22Rv1 (cell line): ENCODE measurements at regions not wholly inside any gene's neighbourhood (a gene's known extent, or its start where the extent isn't known, plus 50 kb on each side); places are given as distances from the start of the nearest gene placed in this dataset.
"Not testable (repeated sequence)": the region's sequence is repeated elsewhere in the genome, so short reads cannot be mapped to it uniquely, and the experiment has no call there.

Source experiments
- H3K27ac ChIP-seq: fragments of 450-650 bp; 2 replicates; pipeline ENCODE4 v1.5.1; 2017
- ZFX ChIP-seq: fragments of 450-650 bp; IDR thresholded peaks from 2 replicates; pipeline ENCODE4 v1.6.1; 2017; ENCODE audit warnings: antibody characterized with exemption, borderline replicate concordance
- TF ChIP-seq, protein P1 (sequence below): fragments of 450-650 bp; IDR thresholded peaks from 2 replicates; pipeline ENCODE4 v1.5.1; 2017; ENCODE audit warnings: mild to moderate bottlenecking

- no peak overlapping the region for H3K27ac ChIP-seq
- TF ChIP-seq ZFX = no peak
- TF ChIP-seq, protein P1, sequence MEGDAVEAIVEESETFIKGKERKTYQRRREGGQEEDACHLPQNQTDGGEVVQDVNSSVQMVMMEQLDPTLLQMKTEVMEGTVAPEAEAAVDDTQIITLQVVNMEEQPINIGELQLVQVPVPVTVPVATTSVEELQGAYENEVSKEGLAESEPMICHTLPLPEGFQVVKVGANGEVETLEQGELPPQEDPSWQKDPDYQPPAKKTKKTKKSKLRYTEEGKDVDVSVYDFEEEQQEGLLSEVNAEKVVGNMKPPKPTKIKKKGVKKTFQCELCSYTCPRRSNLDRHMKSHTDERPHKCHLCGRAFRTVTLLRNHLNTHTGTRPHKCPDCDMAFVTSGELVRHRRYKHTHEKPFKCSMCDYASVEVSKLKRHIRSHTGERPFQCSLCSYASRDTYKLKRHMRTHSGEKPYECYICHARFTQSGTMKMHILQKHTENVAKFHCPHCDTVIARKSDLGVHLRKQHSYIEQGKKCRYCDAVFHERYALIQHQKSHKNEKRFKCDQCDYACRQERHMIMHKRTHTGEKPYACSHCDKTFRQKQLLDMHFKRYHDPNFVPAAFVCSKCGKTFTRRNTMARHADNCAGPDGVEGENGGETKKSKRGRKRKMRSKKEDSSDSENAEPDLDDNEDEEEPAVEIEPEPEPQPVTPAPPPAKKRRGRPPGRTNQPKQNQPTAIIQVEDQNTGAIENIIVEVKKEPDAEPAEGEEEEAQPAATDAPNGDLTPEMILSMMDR = no peak
Observed at GRCh38 chr5:94080390-94080789, 339.0 kb upstream of the POU5F2 start.

DNA sequence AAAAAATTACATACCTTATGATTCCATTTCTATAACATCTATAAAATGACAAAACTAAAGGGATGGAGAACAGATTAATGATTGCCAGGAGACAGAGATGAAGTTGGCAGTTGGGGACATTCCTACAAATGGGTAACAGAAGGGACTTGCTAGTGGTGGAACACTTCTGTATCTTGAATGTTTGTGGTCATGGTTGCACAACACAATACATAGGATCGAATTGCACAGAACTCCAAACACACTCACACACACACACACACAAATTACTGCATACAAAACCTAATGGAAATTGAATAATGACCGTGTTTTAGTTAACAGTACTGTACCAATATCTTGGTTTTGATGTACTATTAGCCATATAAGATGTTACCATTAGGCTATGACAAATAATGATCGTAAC is 330.7 kb upstream of the POU5F2 start:
- no peak overlapping the region for H3K27ac ChIP-seq
- TF ChIP-seq ZFX = no peak
- TF ChIP-seq, protein P1 = no peak

- no peak overlapping the region for H3K27ac ChIP-seq
- TF ChIP-seq ZFX = no peak
- TF ChIP-seq, protein P1 = no peak
Observed at GRCh38 chr5:94066437-94067207, 325.2 kb upstream of the POU5F2 start.

DNA sequence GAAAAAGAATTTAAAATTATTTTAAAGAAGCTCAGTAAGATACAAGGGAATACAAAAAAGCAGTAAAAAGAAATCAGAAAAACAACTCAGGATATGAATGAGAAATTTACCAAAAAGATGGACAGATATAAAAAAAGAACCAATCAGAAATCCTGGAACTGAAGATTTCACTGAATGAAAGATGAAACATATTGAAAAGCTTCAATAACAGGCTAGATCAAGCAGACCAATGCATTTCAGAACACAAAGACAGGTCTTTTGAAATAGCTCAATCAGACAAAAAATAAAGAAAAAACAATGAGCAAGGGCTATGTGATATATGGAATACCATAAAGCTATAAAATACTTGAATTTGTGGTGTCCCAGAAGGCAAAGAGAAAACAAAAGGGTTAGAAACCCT is 322.6 kb upstream of the POU5F2 start:
- H3K27ac ChIP-seq = no peak overlapping the region
- no peak for TF ChIP-seq ZFX
- TF ChIP-seq, protein P1 = no peak

GRCh38 chr5:94057655-94058054 is 316.3 kb upstream of the POU5F2 start:
- no peak for TF ChIP-seq ZFX
- TF ChIP-seq, protein P1 = no peak

GRCh38 chr5:94057217-94057616 is 315.8 kb upstream of the POU5F2 start:
- no peak for TF ChIP-seq ZFX
- TF ChIP-seq, protein P1 = no peak
- H3K27ac ChIP-seq = no peak overlapping the region

More at GRCh38 chr5:94057655-94058054, 316.3 kb upstream of the POU5F2 start:
- H3K27ac ChIP-seq = no peak overlapping the region

DNA sequence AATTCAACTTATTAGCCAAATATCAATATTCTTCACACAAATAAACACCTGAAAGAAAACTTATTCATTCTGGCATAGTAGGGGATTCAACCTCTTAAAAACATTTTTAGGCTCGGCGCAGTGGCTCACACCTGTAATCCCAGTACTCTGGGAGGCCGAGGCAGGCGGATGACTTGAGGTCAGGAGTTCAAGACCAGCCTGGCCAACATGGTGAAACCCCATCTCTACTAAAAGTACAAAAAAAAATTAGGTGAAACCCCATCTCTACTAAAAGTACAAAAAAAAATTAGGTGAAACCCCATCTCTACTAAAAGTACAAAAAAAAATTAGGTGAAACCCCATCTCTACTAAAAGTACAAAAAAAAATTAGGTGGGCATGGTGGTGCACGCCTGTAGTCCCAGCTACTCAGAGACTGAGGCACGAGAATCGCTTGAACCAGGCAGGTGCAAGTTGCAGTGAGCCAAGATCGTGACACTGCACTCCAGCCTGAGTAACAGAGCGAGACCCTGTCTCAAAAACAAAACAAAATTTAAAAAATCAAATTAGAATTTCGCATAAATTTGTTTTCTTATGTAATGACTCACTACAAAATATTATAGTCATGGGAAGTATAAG is 308.0 kb upstream of the POU5F2 start:
- not testable (repeated sequence) for H3K27ac ChIP-seq
